Calu3 (cell line): ENCODE measurements at regions not wholly inside any gene's neighbourhood (a gene's known extent, or its start where the extent isn't known, plus 50 kb on each side); places are given as distances from the start of the nearest gene placed in this dataset.

Experiments
- BruUV-seq: library from RNA; stranded (reverse); fragments of 400-500 nt; replicated peaks from 2 replicates; lab custom pipeline; 2021; lab: Mats Ljungman, UMichigan
- CTCF ChIA-PET: fragments of 300-600 bp; sonication (Branson Sonifier 250); formaldehyde crosslinking; loops from one replicate; lab custom pipeline; 2022; ENCODE audit warnings: antibody characterized with exemption; lab: Charles Lee
- DNase-seq: peaks from one replicate; pipeline ENCODE4 v3.0.0; 2022
- H3K27ac Mint-ChIP-seq: one replicate; pipeline ENCODE4 v1.8.0; 2022; ENCODE audit warnings: mixed read lengths; ENCODE audit not compliant: unreplicated experiment
- H3K27me3 Mint-ChIP-seq: one replicate; pipeline ENCODE4 v1.8.0; 2022; ENCODE audit warnings: mixed read lengths; ENCODE audit not compliant: unreplicated experiment
- H3K36me3 Mint-ChIP-seq: one replicate; pipeline ENCODE4 v1.8.0; 2022; ENCODE audit warnings: mild to moderate bottlenecking, moderate library complexity, mixed read lengths; ENCODE audit not compliant: insufficient read depth, unreplicated experiment
- H3K4me1 Mint-ChIP-seq: one replicate; pipeline ENCODE4 v1.8.0; 2022; ENCODE audit warnings: mild to moderate bottlenecking, low read depth, mixed read lengths; ENCODE audit not compliant: unreplicated experiment
- H3K4me3 Mint-ChIP-seq: one replicate; pipeline ENCODE4 v1.8.0; 2022; ENCODE audit warnings: mild to moderate bottlenecking, low read depth, moderate library complexity, mixed read lengths; ENCODE audit not compliant: unreplicated experiment
- H3K9me3 Mint-ChIP-seq: one replicate; pipeline ENCODE4 v1.8.0; 2022; ENCODE audit warnings: low read depth, mixed read lengths; ENCODE audit not compliant: unreplicated experiment
- intact Hi-C: fragments of 100-400 bp; cut with micrococcal nuclease; formaldehyde crosslinking; loops from one replicate; pipeline ENCODE4 v1.10.0; 2022; ENCODE audit not compliant: unreplicated experiment
- TF ChIP-seq, protein P1 (sequence below): fragments of 200-600 bp; IDR thresholded peaks from one replicate; pipeline ENCODE4 v1.8.0; 2022; ENCODE audit warnings: antibody characterized with exemption; ENCODE audit not compliant: unreplicated experiment

- DNase-seq: no peak
- no peaks in the 10 kb centered on the region for H3K9me3 Mint-ChIP-seq
- no peak overlapping the region for H3K4me3 Mint-ChIP-seq
- TF ChIP-seq, protein P1, sequence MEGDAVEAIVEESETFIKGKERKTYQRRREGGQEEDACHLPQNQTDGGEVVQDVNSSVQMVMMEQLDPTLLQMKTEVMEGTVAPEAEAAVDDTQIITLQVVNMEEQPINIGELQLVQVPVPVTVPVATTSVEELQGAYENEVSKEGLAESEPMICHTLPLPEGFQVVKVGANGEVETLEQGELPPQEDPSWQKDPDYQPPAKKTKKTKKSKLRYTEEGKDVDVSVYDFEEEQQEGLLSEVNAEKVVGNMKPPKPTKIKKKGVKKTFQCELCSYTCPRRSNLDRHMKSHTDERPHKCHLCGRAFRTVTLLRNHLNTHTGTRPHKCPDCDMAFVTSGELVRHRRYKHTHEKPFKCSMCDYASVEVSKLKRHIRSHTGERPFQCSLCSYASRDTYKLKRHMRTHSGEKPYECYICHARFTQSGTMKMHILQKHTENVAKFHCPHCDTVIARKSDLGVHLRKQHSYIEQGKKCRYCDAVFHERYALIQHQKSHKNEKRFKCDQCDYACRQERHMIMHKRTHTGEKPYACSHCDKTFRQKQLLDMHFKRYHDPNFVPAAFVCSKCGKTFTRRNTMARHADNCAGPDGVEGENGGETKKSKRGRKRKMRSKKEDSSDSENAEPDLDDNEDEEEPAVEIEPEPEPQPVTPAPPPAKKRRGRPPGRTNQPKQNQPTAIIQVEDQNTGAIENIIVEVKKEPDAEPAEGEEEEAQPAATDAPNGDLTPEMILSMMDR: no peak
- no TSS peak for BruUV-seq
- intact Hi-C loops: no loop called here
- H3K27ac Mint-ChIP-seq: no peak overlapping the region
- CTCF ChIA-PET: interaction anchor here (0.6 kb wide), 1 partner anchor 35 kb away, joined by 3 read pairs; no protein-coding TSS in a partner anchor
- H3K4me1 Mint-ChIP-seq: no peaks in the 10 kb centered on the region
- H3K27me3 Mint-ChIP-seq: no peaks in the 10 kb centered on the region
- H3K36me3 Mint-ChIP-seq: no peaks in the 10 kb centered on the region
Observed at GRCh38 chr3:167958141-167958540, 137.6 kb downstream of the GOLIM4 start.

- BruUV-seq: no TSS peak
- no peak overlapping the region for H3K4me3 Mint-ChIP-seq
- intact Hi-C loops: no loop called here
Observed at GRCh38 chr3:167952969-167953368, 142.8 kb downstream of the GOLIM4 start.

GRCh38 chr3:167950212-167950611 lies 145.5 kb downstream of the GOLIM4 start:
- Mint-ChIP-seq H3K4me3 (no peak overlapping the region), H3K36me3 (no peaks in the 10 kb centered on the region), H3K9me3 (peaks cover 3% of the 10 kb centered on the region), H3K27ac (no peak overlapping the region), H3K27me3 (no peaks in the 10 kb centered on the region), H3K4me1 (no peaks in the 10 kb centered on the region)
- no peak for DNase-seq
- intact Hi-C loops: no loop called here
- CTCF ChIA-PET: no interaction called here
- TF ChIP-seq, protein P1: no peak
- BruUV-seq: no TSS peak

More at GRCh38 chr3:167952969-167953368, 142.8 kb downstream of the GOLIM4 start:
- Mint-ChIP-seq H3K4me1 (no peaks in the 10 kb centered on the region), H3K36me3 (no peaks in the 10 kb centered on the region), H3K27me3 (no peaks in the 10 kb centered on the region), H3K27ac (no peak overlapping the region), H3K9me3 (peaks cover 3% of the 10 kb centered on the region)
- no peak for DNase-seq
- TF ChIP-seq, protein P1: no peak
- CTCF ChIA-PET: interaction anchor here (0.6 to 1.4 kb wide), 2 partner anchors 10 to 198 kb away, joined by 3 read pairs; no protein-coding TSS in a partner anchor

DNA sequence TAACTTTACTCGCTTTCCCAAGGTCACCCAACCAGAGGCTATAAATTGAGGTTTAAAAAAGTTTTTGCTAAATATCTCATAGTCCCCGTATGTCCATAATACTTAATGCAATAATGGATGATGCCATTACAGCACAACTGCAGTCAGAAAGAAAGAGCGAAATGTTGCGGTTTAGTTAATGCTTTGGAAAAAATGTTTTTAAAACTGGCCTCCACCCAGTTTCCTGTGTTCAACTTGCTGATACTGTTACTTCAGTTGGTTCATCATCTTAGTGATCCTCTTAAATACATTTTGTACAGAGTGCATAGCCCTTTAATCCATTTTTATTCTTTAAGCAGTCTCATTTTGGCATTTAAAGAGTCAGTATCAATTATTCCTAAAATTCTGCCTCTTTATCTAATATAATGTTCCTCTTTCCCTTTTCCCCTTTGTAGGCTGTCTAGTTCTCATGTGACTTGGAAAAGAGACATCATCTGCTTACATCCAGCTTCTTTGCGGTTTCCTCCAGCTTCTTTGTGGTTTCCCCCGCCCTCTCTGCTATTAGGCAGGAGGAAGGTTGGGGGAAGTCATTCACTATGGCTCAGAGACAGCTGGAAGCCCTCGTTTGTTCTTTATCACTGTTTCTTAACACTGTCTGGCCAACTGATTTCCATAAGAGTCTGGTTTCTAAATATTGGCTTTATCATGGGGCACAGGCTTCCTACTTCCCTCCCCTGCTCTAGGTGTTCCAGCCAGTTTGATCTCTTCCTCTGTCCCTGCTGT lies 154.3 kb downstream of the GOLIM4 start:
- Mint-ChIP-seq H3K9me3 (no peaks in the 10 kb centered on the region), H3K4me1 (no peaks in the 10 kb centered on the region), H3K36me3 (no peaks in the 10 kb centered on the region), H3K27me3 (no peaks in the 10 kb centered on the region), H3K4me3 (no peak overlapping the region), H3K27ac (no peak overlapping the region)
- no peak for DNase-seq
- intact Hi-C loops: no loop called here
- TF ChIP-seq, protein P1: no peak
- no TSS peak for BruUV-seq
- CTCF ChIA-PET: interaction anchor here (0.7 kb wide), 1 partner anchor 9 kb away, joined by 3 read pairs; no protein-coding TSS in a partner anchor
